T-cell (primary cell): ENCODE measurements at regions not wholly inside any gene's neighbourhood (a gene's known extent, or its start where the extent isn't known, plus 50 kb on each side); places are given as distances from the start of the nearest gene placed in this dataset.

ENCODE experiments used
- ATAC-seq, 4 experiments: fragments of 200-7000 bp in 3 of 4; fragments of 150-1000 bp in 1 of 4; cut with Tn5 transposase; replicated peaks in 1 of 4; 1 replicate in 3 of 4; 2 replicates in 1 of 4; pipeline ENCODE4 v1.10.0; 2021; ENCODE audit warnings: moderate library complexity in 3 of 4, mild to moderate bottlenecking in 2 of 4, moderate number of reproducible peaks in 1 of 4
- CTCF ChIA-PET, 2 donors: fragments of 300-600 bp; sonication (Branson Sonifier 250); formaldehyde crosslinking; loops; one replicate each; lab custom pipeline; 2022; ENCODE audit warnings: antibody characterized with exemption in 2 of 2; lab: Charles Lee
- POLR2A ChIA-PET, 2 donors: fragments of 300-600 bp; sonication (Branson Sonifier 250); formaldehyde crosslinking; loops; one replicate each; lab custom pipeline; 2022; ENCODE audit warnings: antibody characterized with exemption in 2 of 2; lab: Charles Lee
- DNase-seq, 35 experiments: peaks; one replicate each; pipeline versions ENCODE4 v3.0.0 to v3.0.0-alpha.2; 2013 to 2023
- H3K27ac ChIP-seq: one replicate; pipeline ENCODE4 v1.5.1; 2013; ENCODE audit warnings: low read length
- H3K27me3 ChIP-seq, 2 experiments: replicated peaks in 1 of 2; 1 replicate in 1 of 2; 2 replicates in 1 of 2; pipeline versions ENCODE4 v1.6.1 to v1.7.0; 2013; ENCODE audit warnings: low read length in 1 of 2, mixed read lengths in 1 of 2; ENCODE audit not compliant: control insufficient read depth in 2 of 2, insufficient read depth in 2 of 2; ENCODE audit errors: extremely low read depth in 1 of 2
- H3K36me3 ChIP-seq, 2 donors: 1 replicate in 1 of 2; 2 replicates in 1 of 2; pipeline versions ENCODE4 v1.6.1 to v1.7.0; 2013; ENCODE audit warnings: low read length in 1 of 2; ENCODE audit not compliant: control insufficient read depth in 2 of 2, insufficient read depth in 1 of 2; ENCODE audit errors: extremely low read depth in 1 of 2
- H3K4me1 ChIP-seq, 2 experiments: 1 replicate in 1 of 2; 2 replicates in 1 of 2; pipeline versions ENCODE4 v1.6.1 to v1.7.0; 2013; ENCODE audit warnings: low read length in 2 of 2, mixed read lengths in 1 of 2; ENCODE audit not compliant: insufficient read depth in 2 of 2, control insufficient read depth in 1 of 2; ENCODE audit errors: extremely low read depth in 1 of 2
- H3K4me3 ChIP-seq, 2 donors: 1 replicate in 1 of 2; 2 replicates in 1 of 2; pipeline versions ENCODE4 v1.5.1 to v1.7.0; 2013; ENCODE audit warnings: mild to moderate bottlenecking in 2 of 2, low read length in 1 of 2, moderate library complexity in 1 of 2; ENCODE audit not compliant: control insufficient read depth in 1 of 2; ENCODE audit errors: extremely low read depth in 1 of 2
- H3K9me3 ChIP-seq: 2 replicates; pipeline ENCODE4 v1.7.0; 2013
- H3K27ac Mint-ChIP-seq, 2 donors: one replicate each; pipeline ENCODE4 v1.8.0; 2020 to 2021; ENCODE audit warnings: mild to moderate bottlenecking in 2 of 2, mixed read lengths in 2 of 2
- H3K27me3 Mint-ChIP-seq, 2 donors: one replicate each; pipeline ENCODE4 v1.8.0; 2021 to 2022; ENCODE audit warnings: mixed read lengths in 2 of 2
- H3K36me3 Mint-ChIP-seq: one replicate; pipeline ENCODE4 v1.8.0; 2021; ENCODE audit warnings: mixed read lengths
- H3K4me1 Mint-ChIP-seq, 3 donors: one replicate each; pipeline ENCODE4 v1.8.0; 2020 to 2022; ENCODE audit warnings: mixed read lengths in 3 of 3, mild to moderate bottlenecking in 1 of 3
- H3K4me3 Mint-ChIP-seq, 3 donors: one replicate each; pipeline ENCODE4 v1.8.0; 2020 to 2022; ENCODE audit warnings: mild to moderate bottlenecking in 3 of 3, mixed read lengths in 3 of 3, moderate library complexity in 3 of 3
- H3K9me3 Mint-ChIP-seq, 3 donors: one replicate each; pipeline ENCODE4 v1.8.0; 2020 to 2022; ENCODE audit warnings: mixed read lengths in 3 of 3
- WGBS: methylation state at CpG from one replicate; pipeline ENCODE4 v1.1.5; 2013; ENCODE audit warnings: missing lambda C conversion rate; ENCODE audit not compliant: insufficient coverage; 5-methylcytosine and 5-hydroxymethylcytosine counted together

- no peak overlapping the region for H3K27ac ChIP-seq
- no CpG with 5 or more reads among the region's 3 CpGs for WGBS
- no peaks in the 10 kb centered on the region for H3K4me1 ChIP-seq
- H3K36me3 Mint-ChIP-seq = no peaks in the 10 kb centered on the region
- H3K27ac Mint-ChIP-seq = no peak overlapping the region
- H3K4me3 ChIP-seq = no peak overlapping the region
- no peak overlapping the region for H3K4me3 Mint-ChIP-seq
- ChIA-PET CTCF (no interaction called here), POLR2A (no interaction called here)
- DNase-seq (no peak), ATAC-seq (no peak)
- no peaks in the 10 kb centered on the region for H3K27me3 Mint-ChIP-seq
- H3K36me3 ChIP-seq = no peaks in the 10 kb centered on the region
- H3K9me3 ChIP-seq = no peaks in the 10 kb centered on the region
- H3K9me3 Mint-ChIP-seq = no peaks in the 10 kb centered on the region
- no peaks in the 10 kb centered on the region for H3K4me1 Mint-ChIP-seq
- H3K27me3 ChIP-seq = no peaks in the 10 kb centered on the region
These were observed 444.8 kb downstream of the AEBP2 start for GRCh38 chr12:19884021-19884492.

DNA sequence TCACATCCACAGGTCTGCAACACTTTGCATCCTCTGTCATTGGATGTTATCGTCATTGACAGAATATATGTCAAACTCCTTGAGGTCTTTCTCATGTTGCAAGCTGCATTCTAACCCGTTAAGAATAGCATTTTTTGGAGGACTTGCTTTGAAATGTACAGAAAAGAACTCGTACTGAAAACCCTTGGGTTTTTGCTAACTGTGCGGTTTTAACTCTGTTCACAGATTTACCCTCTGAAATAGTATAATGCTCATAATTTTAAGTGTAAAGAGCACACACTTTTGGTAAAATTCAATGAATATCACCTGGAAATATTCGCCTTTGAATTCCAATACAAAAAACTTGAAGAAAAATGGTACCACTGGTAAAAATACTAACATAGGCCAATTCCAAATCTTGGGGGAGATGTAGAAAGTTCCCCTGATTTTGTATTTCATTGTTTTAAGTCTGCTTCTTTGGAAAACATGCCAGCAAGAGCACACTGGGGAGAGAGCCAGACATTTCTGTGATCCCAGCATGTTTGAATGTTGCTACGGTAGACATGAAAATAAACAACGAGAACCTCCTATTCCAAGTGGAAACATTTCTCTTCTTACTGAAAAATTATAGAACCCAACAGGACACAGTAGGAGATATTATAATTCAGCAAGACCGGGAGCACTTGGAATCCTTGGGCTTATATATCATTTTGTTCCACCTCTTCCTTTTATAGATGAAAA lies 446.0 kb downstream of the AEBP2 start:
- H3K27me3 Mint-ChIP-seq = no peaks in the 10 kb centered on the region
- H3K36me3 Mint-ChIP-seq = no peaks in the 10 kb centered on the region
- H3K4me1 ChIP-seq = no peaks in the 10 kb centered on the region
- ChIA-PET CTCF (no interaction called here), POLR2A (no interaction called here)
- H3K27ac Mint-ChIP-seq = no peak overlapping the region
- no peak overlapping the region for H3K4me3 ChIP-seq
- H3K9me3 ChIP-seq = no peaks in the 10 kb centered on the region
- H3K27me3 ChIP-seq = no peaks in the 10 kb centered on the region
- no peak overlapping the region for H3K27ac ChIP-seq
- no peaks in the 10 kb centered on the region for H3K36me3 ChIP-seq
- no peaks in the 10 kb centered on the region for H3K4me1 Mint-ChIP-seq
- no peak for DNase-seq
- 92% methylated on average over 2 of the region's 8 CpGs for WGBS
- H3K4me3 Mint-ChIP-seq = no peak overlapping the region
- no peak for ATAC-seq
- H3K9me3 Mint-ChIP-seq = no peaks in the 10 kb centered on the region

DNA sequence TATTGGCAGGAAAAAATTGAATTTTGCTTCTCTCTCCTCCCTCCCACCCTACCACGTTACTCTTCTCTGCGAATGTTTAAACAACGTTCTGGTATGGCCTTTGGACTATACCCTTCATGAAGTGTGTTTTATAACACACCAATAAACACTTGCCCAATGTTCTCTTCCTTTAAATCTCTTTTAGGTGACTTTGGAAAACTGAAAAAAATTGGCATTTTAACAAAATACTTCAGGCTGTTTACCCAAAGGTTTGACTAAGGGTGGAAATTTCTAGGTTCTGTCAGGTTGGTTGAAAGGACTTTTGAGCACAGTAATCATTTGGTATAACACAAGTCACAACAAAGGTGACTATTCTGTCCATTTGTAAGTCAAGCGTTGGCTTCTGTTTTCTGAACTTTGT lies 446.8 kb downstream of the AEBP2 start:
- H3K4me1 ChIP-seq = no peaks in the 10 kb centered on the region
- H3K27ac Mint-ChIP-seq = no peak overlapping the region
- 90% methylated on average over 3 of the region's 4 CpGs for WGBS

GRCh38 chr12:19886639-19887064 lies 447.4 kb downstream of the AEBP2 start:
- Mint-ChIP-seq H3K4me3 (no peak overlapping the region), H3K4me1 (no peaks in the 10 kb centered on the region), H3K9me3 (no peaks in the 10 kb centered on the region), H3K27me3 (no peaks in the 10 kb centered on the region), H3K36me3 (no peaks in the 10 kb centered on the region), H3K27ac (no peak overlapping the region)
- CTCF ChIA-PET = no interaction called here
- H3K9me3 ChIP-seq = no peaks in the 10 kb centered on the region
- no peaks in the 10 kb centered on the region for H3K4me1 ChIP-seq
- POLR2A ChIA-PET = no interaction called here
- H3K27me3 ChIP-seq = no peaks in the 10 kb centered on the region
- WGBS = no CpG with 5 or more reads among the region's 5 CpGs
- no peak overlapping the region for H3K4me3 ChIP-seq
- no peaks in the 10 kb centered on the region for H3K36me3 ChIP-seq
- ATAC-seq (no peak), DNase-seq (no peak)
- H3K27ac ChIP-seq = no peak overlapping the region

More for the DNA sequence above, 446.8 kb downstream of the AEBP2 start:
- no peak overlapping the region for H3K4me3 Mint-ChIP-seq
- H3K36me3 ChIP-seq = no peaks in the 10 kb centered on the region
- H3K27me3 ChIP-seq = no peaks in the 10 kb centered on the region
- POLR2A ChIA-PET = no interaction called here
- no peak overlapping the region for H3K27ac ChIP-seq
- H3K9me3 Mint-ChIP-seq = no peaks in the 10 kb centered on the region
- no peaks in the 10 kb centered on the region for H3K27me3 Mint-ChIP-seq
- H3K4me1 Mint-ChIP-seq = no peaks in the 10 kb centered on the region
- no peaks in the 10 kb centered on the region for H3K9me3 ChIP-seq
- DNase-seq (no peak), ATAC-seq (no peak)
- no peaks in the 10 kb centered on the region for H3K36me3 Mint-ChIP-seq
- CTCF ChIA-PET = no interaction called here
- no peak overlapping the region for H3K4me3 ChIP-seq

GRCh38 chr12:19890024-19890423 lies 450.7 kb downstream of the AEBP2 start:
- Mint-ChIP-seq H3K27ac (no peak overlapping the region), H3K36me3 (no peaks in the 10 kb centered on the region), H3K4me3 (no peak overlapping the region), H3K27me3 (peaks cover 2 to 3% of the 10 kb centered on the region in 2 donors), H3K4me1 (peaks cover 2 to 8% (median 4%) of the 10 kb centered on the region in 3 donors), H3K9me3 (no peaks in the 10 kb centered on the region)
- Histone ChIP-seq H3K9me3 (no peaks in the 10 kb centered on the region), H3K27me3 (no peaks in the 10 kb centered on the region), H3K4me1 (no peaks in the 10 kb centered on the region), H3K4me3 (no peak overlapping the region), H3K27ac (no peak overlapping the region), H3K36me3 (no peaks in the 10 kb centered on the region)
- DNase-seq (no peak), ATAC-seq (no peak)
- POLR2A ChIA-PET = no interaction called here
- CTCF ChIA-PET = no interaction called here

GRCh38 chr12:19891936-19892591 lies 452.8 kb downstream of the AEBP2 start:
- ChIA-PET CTCF (interaction anchor here in 1 of 2 donors (0.6 kb wide), 1 partner anchor 1317 kb away, joined by 3 read pairs; no protein-coding TSS in a partner anchor), POLR2A (no interaction called here)
- Histone ChIP-seq H3K4me1 (no peaks in the 10 kb centered on the region), H3K36me3 (no peaks in the 10 kb centered on the region), H3K27me3 (no peaks in the 10 kb centered on the region), H3K9me3 (no peaks in the 10 kb centered on the region), H3K4me3 (no peak overlapping the region), H3K27ac (no peak overlapping the region)
- WGBS = 82% methylated on average over 2 of the region's 4 CpGs
- Mint-ChIP-seq H3K4me1 (peaks cover 2 to 8% (median 4%) of the 10 kb centered on the region in 3 donors), H3K4me3 (no peak overlapping the region), H3K9me3 (no peaks in the 10 kb centered on the region), H3K27ac (no peak overlapping the region), H3K27me3 (peaks cover 2 to 3% of the 10 kb centered on the region in 2 donors), H3K36me3 (no peaks in the 10 kb centered on the region)
- DNase-seq (no peak), ATAC-seq (no peak)
